ENCODE measurements at regions not wholly inside any gene's neighbourhood (a gene's known extent, or its start where the extent isn't known, plus 50 kb on each side); places are given as distances from the start of the nearest gene placed in this dataset.

DNA sequence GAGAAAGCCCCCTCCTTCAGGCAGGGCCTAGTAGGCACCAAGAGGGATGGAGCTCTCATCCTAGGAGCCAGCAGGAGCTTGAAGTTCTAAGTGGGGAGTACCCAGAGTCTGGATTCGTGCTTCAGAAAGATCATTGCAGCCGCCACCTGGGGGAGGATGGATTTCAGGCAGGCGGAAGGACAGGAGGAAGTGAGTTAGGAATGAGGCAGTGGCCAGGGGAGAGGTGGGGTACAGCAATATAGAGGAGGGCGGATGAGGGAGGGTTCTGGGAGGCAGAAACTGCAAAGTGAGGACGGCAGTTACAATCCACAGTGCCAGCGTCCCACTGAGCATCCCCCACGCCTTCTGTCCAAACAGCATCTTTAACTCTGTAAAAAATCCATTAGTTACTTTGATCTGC is 65.2 kb upstream of the LINGO1 start (continued):
- TF ChIP-seq SP1 (IDR thresholded peaks at IDR 0.05; ENCODE audit: low read depth, low read length) (no peak), SAP30 (IDR thresholded peaks at IDR 0.05; ENCODE audit: insufficient read depth, insufficient replicate concordance, low read length) (no peak), CEBPB (IDR thresholded peaks at IDR 0.05; ENCODE audit: low read depth, low read length) (no peak), CBX8 (IDR thresholded peaks at IDR 0.05; ENCODE audit: borderline replicate concordance, low read depth, low read length) (no peak), JUND (IDR thresholded peaks at IDR 0.05; ENCODE audit: low read length) (no peak), YY1 (IDR thresholded peaks at IDR 0.05; ENCODE audit: low read depth, low read length) (no peak), NANOG (IDR thresholded peaks at IDR 0.05; ENCODE audit: insufficient read depth, low read depth, low read length, poor library complexity, severe bottlenecking) (no peak)

Measured in H1 (cell line).